Stimulated activated CD4-positive, alpha-beta T cell treated with anti-CD3 and anti-CD28 coated beads, Interleukin-1b, Interleukin-23, amount 100 ng/mL, for 4 hours (primary cell): ENCODE measurements at regions not wholly inside any gene's neighbourhood (a gene's known extent, or its start where the extent isn't known, plus 50 kb on each side); places are given as distances from the start of the nearest gene placed in this dataset.

Source experiments
- DNase-seq, 2 donors: peaks; one replicate each; pipeline ENCODE4 v3.0.0-alpha.2; 2020; ENCODE audit warnings: low read depth in 2 of 2

- no peak for DNase-seq
Observed at GRCh38 chr20:50313827-50314677, 123.4 kb downstream of the CEBPB start.

GRCh38 chr20:50314678-50315335 is 124.2 kb downstream of the CEBPB start:
- no peak for DNase-seq

- no peak for DNase-seq
Observed at GRCh38 chr20:50315586-50316551, 125.2 kb downstream of the CEBPB start.

- DNase-seq, result no peak
Observed at GRCh38 chr20:50317116-50317515, 126.5 kb downstream of the CEBPB start.

GRCh38 chr20:50317609-50318008 is 127.0 kb downstream of the CEBPB start:
- DNase-seq, result no peak

GRCh38 chr20:50318710-50319109 is 128.1 kb downstream of the CEBPB start:
- DNase-seq, result no peak

- DNase-seq, result no peak
Observed at GRCh38 chr20:50320005-50320900, 129.6 kb downstream of the CEBPB start.

- no peak for DNase-seq
Observed at GRCh38 chr20:50320901-50321796, 130.5 kb downstream of the CEBPB start.

- DNase-seq, result no peak
Observed at GRCh38 chr20:50321797-50322480, 131.3 kb downstream of the CEBPB start.

- DNase-seq, result no peak
Observed at GRCh38 chr20:50322703-50323131, 132.1 kb downstream of the CEBPB start.

- no peak for DNase-seq
Observed at GRCh38 chr20:50323209-50323608, 132.6 kb downstream of the CEBPB start.

GRCh38 chr20:50323777-50324775 is 133.4 kb downstream of the CEBPB start:
- DNase-seq, result no peak

- no peak for DNase-seq
Observed at GRCh38 chr20:50325215-50325614, 134.6 kb downstream of the CEBPB start.

GRCh38 chr20:50325651-50326050 is 135.0 kb downstream of the CEBPB start:
- DNase-seq, result no peak

GRCh38 chr20:50327666-50328065 is 137.0 kb downstream of the CEBPB start:
- DNase-seq, result no peak

GRCh38 chr20:50328222-50328979 is 137.8 kb downstream of the CEBPB start:
- no peak for DNase-seq
